Upper lobe of left lung (tissue), 4 donors: ENCODE measurements at regions not wholly inside any gene's neighbourhood (a gene's known extent, or its start where the extent isn't known, plus 50 kb on each side); places are given as distances from the start of the nearest gene placed in this dataset.

ENCODE experiments used
- POLR2A ChIP-seq, 4 donors: fragments of 450-650 bp; IDR thresholded peaks; one replicate each; pipeline ENCODE4 v1.5.1; 2016 to 2017; ENCODE audit warnings: antibody characterized with exemption in 4 of 4, mild to moderate bottlenecking in 2 of 4
- POLR2AphosphoS5 ChIP-seq, 2 donors: sonication (generic); formaldehyde crosslinking; IDR thresholded peaks; one replicate each; pipeline ENCODE4 v1.5.1; 2017; ENCODE audit warnings: antibody characterized with exemption in 2 of 2
- TF ChIP-seq, protein P1 (sequence below), 6 experiments: fragments of 450-650 bp in 4 of 6; fragments of 200-600 bp in 2 of 6; sonication (generic) in 2 of 6; IDR thresholded peaks; one replicate each; pipeline ENCODE4 v1.5.1; 2016 to 2019; ENCODE audit warnings: antibody characterized with exemption in 6 of 6

DNA sequence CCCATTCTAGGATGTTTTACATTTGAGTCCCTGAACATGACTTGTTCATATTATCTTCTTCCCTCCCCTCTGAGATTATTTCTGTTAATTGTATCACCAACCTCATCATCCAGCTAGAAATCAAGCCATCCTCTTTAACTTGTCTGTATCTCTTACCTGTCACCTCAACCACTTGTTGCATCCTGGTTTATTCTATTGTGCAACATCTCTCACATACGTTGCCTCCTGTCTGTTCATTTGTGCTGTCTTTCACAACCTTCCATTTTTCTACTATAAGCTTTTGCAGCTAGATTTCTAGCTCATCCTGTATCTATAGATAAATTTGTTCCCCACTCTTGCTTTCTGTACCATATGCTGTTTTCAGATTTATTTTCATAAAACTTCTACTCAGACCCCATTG is 183.7 kb downstream of the MCHR2 start:
- TF ChIP-seq, protein P1, sequence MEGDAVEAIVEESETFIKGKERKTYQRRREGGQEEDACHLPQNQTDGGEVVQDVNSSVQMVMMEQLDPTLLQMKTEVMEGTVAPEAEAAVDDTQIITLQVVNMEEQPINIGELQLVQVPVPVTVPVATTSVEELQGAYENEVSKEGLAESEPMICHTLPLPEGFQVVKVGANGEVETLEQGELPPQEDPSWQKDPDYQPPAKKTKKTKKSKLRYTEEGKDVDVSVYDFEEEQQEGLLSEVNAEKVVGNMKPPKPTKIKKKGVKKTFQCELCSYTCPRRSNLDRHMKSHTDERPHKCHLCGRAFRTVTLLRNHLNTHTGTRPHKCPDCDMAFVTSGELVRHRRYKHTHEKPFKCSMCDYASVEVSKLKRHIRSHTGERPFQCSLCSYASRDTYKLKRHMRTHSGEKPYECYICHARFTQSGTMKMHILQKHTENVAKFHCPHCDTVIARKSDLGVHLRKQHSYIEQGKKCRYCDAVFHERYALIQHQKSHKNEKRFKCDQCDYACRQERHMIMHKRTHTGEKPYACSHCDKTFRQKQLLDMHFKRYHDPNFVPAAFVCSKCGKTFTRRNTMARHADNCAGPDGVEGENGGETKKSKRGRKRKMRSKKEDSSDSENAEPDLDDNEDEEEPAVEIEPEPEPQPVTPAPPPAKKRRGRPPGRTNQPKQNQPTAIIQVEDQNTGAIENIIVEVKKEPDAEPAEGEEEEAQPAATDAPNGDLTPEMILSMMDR (IDR thresholded peaks at IDR 0.05) = no peak
- TF ChIP-seq POLR2AphosphoS5 (IDR thresholded peaks at IDR 0.05) (no peak), POLR2A (IDR thresholded peaks at IDR 0.05) (no peak)
